Trophoblast cell (in vitro differentiated cells and primary cell): ENCODE measurements at regions not wholly inside any gene's neighbourhood (a gene's known extent, or its start where the extent isn't known, plus 50 kb on each side); places are given as distances from the start of the nearest gene placed in this dataset.

Experiments
- DNase-seq, 2 donors: peaks; one replicate each; pipeline ENCODE4 v3.0.0-alpha.2; 2016
- H2AFZ ChIP-seq: 2 replicates; pipeline ENCODE4 v1.6.1; 2013; ENCODE audit warnings: low read length, moderate library complexity, mild to moderate bottlenecking; ENCODE audit not compliant: insufficient read depth, poor library complexity
- H2AK5ac ChIP-seq: 2 replicates; pipeline ENCODE4 v1.6.1; 2013; ENCODE audit warnings: mild to moderate bottlenecking, low read length
- H2BK120ac ChIP-seq: 2 replicates; pipeline ENCODE4 v1.6.1; 2013; ENCODE audit warnings: low read length, mild to moderate bottlenecking, moderate library complexity; ENCODE audit not compliant: insufficient read depth, poor library complexity
- H2BK12ac ChIP-seq: 2 replicates; pipeline ENCODE4 v1.6.1; 2013; ENCODE audit warnings: mild to moderate bottlenecking, low read length, moderate library complexity
- H2BK5ac ChIP-seq: 2 replicates; pipeline ENCODE4 v1.6.1; 2013; ENCODE audit warnings: low read length, low read depth, moderate library complexity, mild to moderate bottlenecking; ENCODE audit not compliant: poor library complexity
- H3K14ac ChIP-seq: 2 replicates; pipeline ENCODE4 v1.6.1; 2013; ENCODE audit warnings: mild to moderate bottlenecking, low read length
- H3K18ac ChIP-seq: 2 replicates; pipeline ENCODE4 v1.6.1; 2013; ENCODE audit warnings: mild to moderate bottlenecking, low read length
- H3K23ac ChIP-seq: 2 replicates; pipeline ENCODE4 v1.6.1; 2013; ENCODE audit warnings: low read length
- H3K27ac ChIP-seq: 2 replicates; pipeline ENCODE4 v1.5.1; 2013; ENCODE audit warnings: low read depth, mild to moderate bottlenecking, inconsistent platforms, low read length, moderate library complexity
- H3K27me3 ChIP-seq: 2 replicates; pipeline ENCODE4 v1.6.1; 2013; ENCODE audit warnings: inconsistent platforms, mild to moderate bottlenecking, low read length, moderate library complexity; ENCODE audit not compliant: insufficient read depth
- H3K36me3 ChIP-seq, 2 experiments: 1 replicate in 1 of 2; 2 replicates in 1 of 2; pipeline ENCODE4 v1.6.1; 2013; ENCODE audit warnings: low read length in 2 of 2, mild to moderate bottlenecking in 2 of 2, moderate library complexity in 1 of 2; ENCODE audit not compliant: insufficient read depth in 2 of 2, control insufficient read depth in 1 of 2
- H3K4ac ChIP-seq: 2 replicates; pipeline ENCODE4 v1.6.1; 2013; ENCODE audit warnings: low read depth, mild to moderate bottlenecking, low read length, moderate library complexity
- H3K4me1 ChIP-seq, 2 experiments: 1 replicate in 1 of 2; 2 replicates in 1 of 2; pipeline ENCODE4 v1.6.1; 2013; ENCODE audit warnings: low read length in 2 of 2, mild to moderate bottlenecking in 2 of 2, moderate library complexity in 1 of 2; ENCODE audit not compliant: insufficient read depth in 2 of 2, control insufficient read depth in 1 of 2
- H3K4me2 ChIP-seq: 2 replicates; pipeline ENCODE4 v1.6.1; 2013; ENCODE audit warnings: inconsistent platforms, mild to moderate bottlenecking, low read length, moderate library complexity
- H3K4me3 ChIP-seq: 2 replicates; pipeline ENCODE4 v1.5.1; 2013; ENCODE audit warnings: mild to moderate bottlenecking, low read depth, low read length, inconsistent platforms
- H3K79me1 ChIP-seq: one replicate; pipeline ENCODE4 v1.6.1; 2013; ENCODE audit warnings: low read length
- H3K79me2 ChIP-seq: 2 replicates; pipeline ENCODE4 v1.6.1; 2013; ENCODE audit warnings: low read length, mild to moderate bottlenecking; ENCODE audit not compliant: control insufficient read depth, insufficient read depth, poor library complexity
- H3K9ac ChIP-seq: 2 replicates; pipeline ENCODE4 v1.6.1; 2013; ENCODE audit warnings: mild to moderate bottlenecking, low read length
- H3K9me3 ChIP-seq: 2 replicates; pipeline ENCODE4 v1.6.1; 2013; ENCODE audit warnings: low read depth, mild to moderate bottlenecking, control low read depth, inconsistent platforms, low read length; ENCODE audit not compliant: insufficient read depth
- H4K12ac ChIP-seq: 2 replicates; pipeline ENCODE4 v1.6.1; 2013; ENCODE audit warnings: low read depth, mild to moderate bottlenecking, low read length, moderate library complexity
- H4K8ac ChIP-seq: 2 replicates; pipeline ENCODE4 v1.6.1; 2013; ENCODE audit warnings: low read depth, mild to moderate bottlenecking, low read length, moderate library complexity
- H4K91ac ChIP-seq: one replicate; pipeline ENCODE4 v1.6.1; 2013; ENCODE audit warnings: low read depth, mild to moderate bottlenecking, low read length, moderate library complexity
- whole genome bisulfite sequencing: extraction: QIAGEN DNeasy Blood & Tissue Kit; methylation state at CpG from one replicate; pipeline ENCODE4 v1.1.7; 2013; ENCODE audit warnings: missing lambda C conversion rate; ENCODE audit not compliant: insufficient read length, insufficient coverage; ENCODE audit errors: extremely low coverage; 5-methylcytosine and 5-hydroxymethylcytosine counted together

GRCh38 chr5:8940934-8941333 lies 604.9 kb downstream of the SEMA5A start:
- H3K79me1 ChIP-seq = no peaks in the 10 kb centered on the region

GRCh38 chr5:8943301-8943700 lies 602.6 kb downstream of the SEMA5A start:
- Histone ChIP-seq H3K36me3 (no peaks in the 10 kb centered on the region), H2BK120ac (no peak overlapping the region), H3K27ac (no peak overlapping the region), H3K14ac (no peak overlapping the region), H2AFZ (no peak overlapping the region), H2BK5ac (no peak overlapping the region), H3K27me3 (no peaks in the 10 kb centered on the region), H3K4ac (no peak overlapping the region), H3K23ac (no peak overlapping the region), H3K79me1 (no peaks in the 10 kb centered on the region), H3K4me1 (no peaks in the 10 kb centered on the region), H3K79me2 (no peaks in the 10 kb centered on the region), H2BK12ac (no peak overlapping the region), H4K8ac (no peak overlapping the region), H3K4me3 (no peak overlapping the region), H3K4me2 (no peak overlapping the region), H2AK5ac (no peak overlapping the region), H3K9ac (no peak overlapping the region), H4K91ac (no peak overlapping the region), H3K18ac (no peak overlapping the region), H3K9me3 (no peaks in the 10 kb centered on the region), H4K12ac (no peak overlapping the region)
- no peak for DNase-seq
- WGBS = no CpG with 5 or more reads among the region's 3 CpGs

More at GRCh38 chr5:8940934-8941333, 604.9 kb downstream of the SEMA5A start:
- Histone ChIP-seq H3K9me3 (no peaks in the 10 kb centered on the region), H2BK12ac (no peak overlapping the region), H2AFZ (no peak overlapping the region), H3K14ac (no peak overlapping the region), H3K18ac (no peak overlapping the region), H3K23ac (no peak overlapping the region), H4K12ac (no peak overlapping the region), H2BK5ac (no peak overlapping the region), H3K4me3 (no peak overlapping the region), H2AK5ac (no peak overlapping the region), H2BK120ac (no peak overlapping the region), H3K79me2 (no peaks in the 10 kb centered on the region), H3K36me3 (no peaks in the 10 kb centered on the region), H3K4me2 (no peak overlapping the region), H3K9ac (no peak overlapping the region), H4K91ac (no peak overlapping the region), H3K4ac (no peak overlapping the region), H3K27ac (no peak overlapping the region), H4K8ac (no peak overlapping the region), H3K4me1 (peaks cover 0 to 4% of the 10 kb centered on the region in 2 experiments), H3K27me3 (no peaks in the 10 kb centered on the region)
- no peak for DNase-seq
- no CpG with 5 or more reads among the region's 1 CpG for WGBS

- no peak overlapping the region for H3K4me2 ChIP-seq
- no peak overlapping the region for H2AK5ac ChIP-seq
- H2BK120ac ChIP-seq = no peak overlapping the region
- no peak overlapping the region for H2AFZ ChIP-seq
- H2BK5ac ChIP-seq = no peak overlapping the region
- no peaks in the 10 kb centered on the region for H3K79me2 ChIP-seq
- no peak overlapping the region for H4K12ac ChIP-seq
- no peak overlapping the region for H3K18ac ChIP-seq
- H3K79me1 ChIP-seq = no peaks in the 10 kb centered on the region
- no peak overlapping the region for H3K23ac ChIP-seq
- H3K4me3 ChIP-seq = no peak overlapping the region
- H4K91ac ChIP-seq = no peak overlapping the region
- H3K4ac ChIP-seq = no peak overlapping the region
- H2BK12ac ChIP-seq = no peak overlapping the region
- no peak overlapping the region for H4K8ac ChIP-seq
- no CpG with 5 or more reads among the region's 4 CpGs for WGBS
- H3K4me1 ChIP-seq = no peaks in the 10 kb centered on the region
- DNase-seq = no peak
- H3K9me3 ChIP-seq = no peaks in the 10 kb centered on the region
- no peak overlapping the region for H3K27ac ChIP-seq
- H3K36me3 ChIP-seq = no peaks in the 10 kb centered on the region
- H3K9ac ChIP-seq = no peak overlapping the region
- H3K27me3 ChIP-seq = no peaks in the 10 kb centered on the region
- H3K14ac ChIP-seq = no peak overlapping the region
Observed at GRCh38 chr5:8944005-8944404, 601.9 kb downstream of the SEMA5A start.

- no peak overlapping the region for H2BK12ac ChIP-seq
- no peak for DNase-seq
- H3K23ac ChIP-seq = no peak overlapping the region
- no peaks in the 10 kb centered on the region for H3K36me3 ChIP-seq
- no peaks in the 10 kb centered on the region for H3K79me1 ChIP-seq
- no peak overlapping the region for H2AFZ ChIP-seq
- no peak overlapping the region for H3K4ac ChIP-seq
- no peak overlapping the region for H4K12ac ChIP-seq
- H3K4me3 ChIP-seq = no peak overlapping the region
- H3K4me2 ChIP-seq = no peak overlapping the region
- H3K27me3 ChIP-seq = no peaks in the 10 kb centered on the region
- no peak overlapping the region for H3K9ac ChIP-seq
- no peak overlapping the region for H2AK5ac ChIP-seq
- H4K91ac ChIP-seq = no peak overlapping the region
- H4K8ac ChIP-seq = no peak overlapping the region
- no peaks in the 10 kb centered on the region for H3K79me2 ChIP-seq
- H2BK5ac ChIP-seq = no peak overlapping the region
- no peaks in the 10 kb centered on the region for H3K9me3 ChIP-seq
- no peaks in the 10 kb centered on the region for H3K4me1 ChIP-seq
- H3K27ac ChIP-seq = no peak overlapping the region
- no peak overlapping the region for H3K14ac ChIP-seq
- no CpG with 5 or more reads among the region's 2 CpGs for WGBS
- no peak overlapping the region for H2BK120ac ChIP-seq
- no peak overlapping the region for H3K18ac ChIP-seq
Observed at GRCh38 chr5:8945972-8946371, 599.9 kb downstream of the SEMA5A start.
